ENCODE measurements at regions not wholly inside any gene's neighbourhood (a gene's known extent, or its start where the extent isn't known, plus 50 kb on each side); places are given as distances from the start of the nearest gene placed in this dataset.
"Not testable (repeated sequence)": the region's sequence is repeated elsewhere in the genome, so short reads cannot be mapped to it uniquely, and the experiment has no call there.

GRCh38 chrX:35305037-35305436, 362.4 kb downstream of the FAM47B start:
- TF ChIP-seq CTCF, EZH2, EZH2phosphoT487 (IDR thresholded peaks at IDR 0.05): not testable (repeated sequence)
